GM12873 (cell line): ENCODE measurements at regions not wholly inside any gene's neighbourhood (a gene's known extent, or its start where the extent isn't known, plus 50 kb on each side); places are given as distances from the start of the nearest gene placed in this dataset.

Experiments used
- CTCF ChIP-seq: IDR thresholded peaks from 2 replicates; pipeline ENCODE4 v1.5.1; 2012; ENCODE audit warnings: low read depth, mild to moderate bottlenecking, moderate library complexity, low read length, control low read depth; ENCODE audit not compliant: insufficient read depth; ENCODE audit errors: missing control alignments

- TF ChIP-seq CTCF = no peak
Observed at GRCh38 chr12:94795520-94795919, 145.2 kb upstream of the TMCC3 start.

- no peak for TF ChIP-seq CTCF
Observed at GRCh38 chr12:94795044-94795443, 144.7 kb upstream of the TMCC3 start.

DNA sequence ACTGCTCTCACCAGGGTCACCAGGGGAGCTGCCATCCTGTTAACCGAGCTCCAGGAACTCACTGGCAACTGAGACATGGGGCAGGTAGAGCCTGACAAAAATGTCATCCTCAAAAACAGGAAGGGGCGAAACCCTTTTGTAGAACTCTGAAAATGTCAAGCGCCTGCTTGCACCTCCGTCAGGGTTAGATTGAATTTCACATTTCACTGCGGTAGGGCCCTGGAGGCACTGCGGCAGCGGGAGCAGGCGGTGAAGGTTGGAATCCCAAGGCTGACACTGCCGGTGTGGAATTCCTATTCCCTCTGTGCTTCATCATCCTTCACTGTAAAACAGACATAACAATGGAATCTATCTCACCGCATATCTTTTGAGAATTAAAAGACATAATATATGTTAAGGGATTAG is 142.8 kb upstream of the TMCC3 start:
- no peak for TF ChIP-seq CTCF

GRCh38 chr12:94792693-94793092 is 142.3 kb upstream of the TMCC3 start:
- TF ChIP-seq CTCF = no peak

GRCh38 chr12:94791933-94792332 is 141.6 kb upstream of the TMCC3 start:
- TF ChIP-seq CTCF = no peak

DNA sequence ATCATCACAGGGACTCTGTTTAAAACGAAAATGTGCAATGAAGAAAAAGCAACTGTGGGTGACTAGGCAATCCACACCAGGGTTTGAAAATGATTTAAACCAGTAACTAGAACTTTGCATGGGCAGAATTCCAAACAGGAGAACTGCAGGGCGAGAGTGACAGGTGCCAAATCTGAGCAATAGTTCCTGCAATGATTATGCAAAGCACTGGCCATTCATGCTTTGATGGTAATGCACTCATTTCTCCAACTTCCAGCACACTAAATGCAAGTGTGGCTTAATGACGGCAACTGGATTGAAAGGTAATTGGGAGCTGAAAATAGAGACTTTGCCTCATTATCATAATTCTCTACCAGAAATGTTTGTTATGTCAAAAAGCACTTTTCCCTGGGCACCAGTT is 140.5 kb upstream of the TMCC3 start:
- no peak for TF ChIP-seq CTCF

- no peak for TF ChIP-seq CTCF
Observed at GRCh38 chr12:94790370-94790769, 140.0 kb upstream of the TMCC3 start.

DNA sequence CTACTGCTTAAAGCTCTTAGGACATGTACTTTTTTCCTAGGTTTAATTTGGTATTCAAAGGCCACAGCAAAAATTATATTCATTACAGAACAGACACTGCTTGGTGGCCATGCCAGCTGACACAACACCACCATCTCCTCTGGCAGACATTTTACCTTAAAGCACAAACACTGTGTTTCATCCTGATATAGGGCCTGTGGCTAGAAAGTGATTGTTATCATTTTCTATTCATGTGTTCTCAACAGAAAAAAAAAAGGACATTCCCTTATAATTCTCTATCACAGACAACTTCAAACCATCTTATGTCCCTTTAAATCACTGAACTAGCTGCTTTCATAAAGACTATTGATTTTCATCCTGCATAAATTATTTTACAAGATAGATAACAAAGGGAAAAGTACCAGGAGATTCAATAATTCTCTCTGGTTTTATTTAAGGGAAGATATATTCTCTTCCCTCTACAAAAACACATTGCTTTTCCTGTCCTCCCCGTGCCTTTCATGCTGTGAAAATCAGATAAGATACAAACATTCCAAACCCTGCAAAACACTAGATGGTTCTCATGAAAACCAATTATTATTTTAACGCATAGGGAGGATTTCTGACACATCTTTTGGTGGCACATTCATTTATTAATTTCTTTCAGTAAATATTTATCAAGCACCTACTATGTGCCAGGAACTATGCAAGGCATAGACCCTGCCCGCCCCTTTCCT is 139.3 kb upstream of the TMCC3 start:
- no peak for TF ChIP-seq CTCF
